ENCODE measurements at regions not wholly inside any gene's neighbourhood (a gene's known extent, or its start where the extent isn't known, plus 50 kb on each side); places are given as distances from the start of the nearest gene placed in this dataset.

GRCh38 chr22:48748860-48749554, 1078.7 kb downstream of the BRD1 start:
- no peak for TF ChIP-seq CTCF (conservative IDR thresholded peaks at IDR 0.05; ENCODE audit: low read depth, low read length)
- no peak for TF ChIP-seq EZH2 (IDR thresholded peaks at IDR 0.05; ENCODE audit: low read length, unreplicated experiment)

Measured in PC-3 (cell line).